HepG2 (cell line): ENCODE measurements at regions not wholly inside any gene's neighbourhood (a gene's known extent, or its start where the extent isn't known, plus 50 kb on each side); places are given as distances from the start of the nearest gene placed in this dataset.

Source experiments
- ATAC-seq: fragments of 200-7000 bp; cut with Tn5 transposase; 3 replicates; pipeline ENCODE4 v1.9.1; 2020; ENCODE audit warnings: mild to moderate bottlenecking, moderate library complexity
- BruUV-seq: library from RNA; stranded (reverse); fragments of 400-500 nt; replicated peaks from 2 replicates; lab custom pipeline; 2021; lab: Mats Ljungman, UMichigan
- CTCF ChIA-PET: fragments of 300-600 bp; formaldehyde crosslinking; extraction: SDS; loops from one replicate; lab custom pipeline; 2021; ENCODE audit warnings: low total read pairs, inconsistent platforms, low intra/inter-chr PET ratio; lab: Yijun Ruan, JAX
- POLR2A ChIA-PET: fragments of 350-600 bp; sonication (Branson Sonifier 250); formaldehyde crosslinking; loops from one replicate; lab custom pipeline; 2020; ENCODE audit warnings: antibody characterized with exemption, inconsistent platforms; lab: Yijun Ruan, JAX
- DNase-seq: peaks from one replicate; pipeline ENCODE4 v3.0.0-alpha.2; 2015; ENCODE audit warnings: low spot score
- FAIRE-seq: peaks from 3 replicates; lab custom pipeline; 2011; peaks lifted over from hg19 to GRCh38; lab: Jason Lieb, UNC
- H2AFZ ChIP-seq: one replicate; pipeline ENCODE4 v1.6.1; 2011; ENCODE audit warnings: low read length, inconsistent platforms
- H3K27ac ChIP-seq: fragments of 300-600 bp; 3 replicates; pipeline ENCODE4 v1.8.0; 2011; ENCODE audit warnings: mixed run types, mild to moderate bottlenecking, mixed read lengths, low read length, inconsistent platforms; ENCODE audit not compliant: insufficient read depth; ENCODE audit errors: extremely low read length
- H3K27me3 ChIP-seq, 2 experiments: fragments of 200-600 bp in 1 of 2; 2 replicates in 1 of 2; 3 replicates in 1 of 2; pipeline versions ENCODE4 v1.6.0 to v1.8.0; 2011; ENCODE audit warnings: low read length in 2 of 2, mild to moderate bottlenecking in 2 of 2, moderate library complexity in 2 of 2, inconsistent platforms in 1 of 2; ENCODE audit not compliant: insufficient read depth in 2 of 2, control insufficient read depth in 1 of 2
- H3K36me3 ChIP-seq, 2 experiments: fragments of 200-600 bp in 1 of 2; replicated peaks in 1 of 2; 2 replicates in 1 of 2; 3 replicates in 1 of 2; pipeline versions ENCODE4 v1.5.1 to v1.8.0; 2011; ENCODE audit warnings: low read length in 2 of 2, inconsistent platforms in 1 of 2; ENCODE audit not compliant: insufficient read depth in 2 of 2, control insufficient read depth in 1 of 2
- H3K4me1 ChIP-seq: 2 replicates; pipeline ENCODE4 v1.5.1; 2012; ENCODE audit warnings: low read length, inconsistent platforms; ENCODE audit not compliant: insufficient read depth
- H3K4me2 ChIP-seq: 2 replicates; pipeline ENCODE4 v1.6.0; 2011; ENCODE audit warnings: low read depth, low read length, inconsistent platforms
- H3K4me3 ChIP-seq, 3 experiments: fragments of 200-600 bp in 1 of 3; sonication (generic), shearing (Covaris generic) in 1 of 3; replicated peaks in 1 of 3; 2 replicates each; pipeline ENCODE4 v1.5.1; 2011 to 2016; ENCODE audit warnings: low read length in 3 of 3, inconsistent platforms in 2 of 3, low read depth in 2 of 3, mild to moderate bottlenecking in 2 of 3, control low read depth in 1 of 3, mixed read lengths in 1 of 3; ENCODE audit not compliant: insufficient read depth in 1 of 3
- H3K79me2 ChIP-seq: one replicate; pipeline ENCODE4 v1.6.1; 2011; ENCODE audit warnings: low read length, inconsistent platforms; ENCODE audit not compliant: insufficient read depth
- H3K9ac ChIP-seq: 2 replicates; pipeline ENCODE4 v1.6.0; 2011; ENCODE audit warnings: mild to moderate bottlenecking, low read depth, low read length, inconsistent platforms; ENCODE audit not compliant: insufficient read depth
- H3K9me3 ChIP-seq: 2 replicates; pipeline ENCODE4 v1.5.1; 2012; ENCODE audit warnings: mild to moderate bottlenecking, low read length
- H4K20me1 ChIP-seq: 2 replicates; pipeline ENCODE4 v1.6.0; 2011; ENCODE audit warnings: inconsistent platforms, mild to moderate bottlenecking, low read length, moderate library complexity; ENCODE audit not compliant: insufficient read depth
- AGO2 ChIP-seq: fragments of 200-400 bp; formaldehyde crosslinking; optimal IDR thresholded peaks from 2 replicates; pipeline ENCODE3; 2017; ENCODE audit warnings: mild to moderate bottlenecking, low read depth, low read length, moderate library complexity
- TMF1 ChIP-seq: sonication (generic); formaldehyde crosslinking; IDR thresholded peaks from 2 replicates; pipeline ENCODE4 v1.8.1; 2022; ENCODE audit warnings: low read depth, missing genetic modification reagents
- ZNF142 ChIP-seq: sonication (generic); formaldehyde crosslinking; IDR thresholded peaks from 2 replicates; pipeline ENCODE4 v1.4.0; 2020; ENCODE audit warnings: missing genetic modification reagents
- ZNF281 ChIP-seq: sonication (generic); formaldehyde crosslinking; IDR thresholded peaks from 2 replicates; pipeline ENCODE4 v1.4.0; 2020; ENCODE audit warnings: missing genetic modification reagents, borderline replicate concordance
- WGBS: methylation state at CpG from one replicate; pipeline ENCODE4 v1.1.6; 2017; ENCODE audit warnings: low lambda C conversion rate; 5-methylcytosine and 5-hydroxymethylcytosine counted together
- in situ Hi-C: cut with HindIII; loops from 2 replicates; pipeline ENCODE4 v1.10.0; 2017; ENCODE audit warnings: low pct_unique_long_range_greater_than_20kb; ENCODE audit not compliant: extremely low pct_ligation_motif_present
- intact Hi-C: fragments of 100-400 bp; cut with micrococcal nuclease; formaldehyde crosslinking; loops from one replicate; pipeline ENCODE4 v1.10.0; 2022; ENCODE audit not compliant: unreplicated experiment
- TF ChIP-seq, protein P1 (sequence below): sonication (generic); formaldehyde crosslinking; IDR thresholded peaks from 2 replicates; pipeline ENCODE4 v1.4.0; 2020; ENCODE audit warnings: mild to moderate bottlenecking, missing genetic modification reagents
- TF ChIP-seq, protein P2 (sequence below): sonication (generic); formaldehyde crosslinking; IDR thresholded peaks from 2 replicates; pipeline ENCODE4 v1.4.0; 2020; ENCODE audit warnings: missing genetic modification reagents, borderline replicate concordance

GRCh38 chr2:12555012-12555645, 161.6 kb upstream of the TRIB2 start (continued):
- TF ChIP-seq ZNF281 (CRISPR knock-in tag) = no peak

GRCh38 chr2:12556762-12557161, 160.0 kb upstream of the TRIB2 start:
- in situ Hi-C loops = no loop called here
- FAIRE-seq = no peak
- CTCF ChIA-PET = no interaction called here
- no peaks in the 10 kb centered on the region for H3K79me2 ChIP-seq
- WGBS = 14% methylated on average over 5 of the region's 5 CpGs
- H3K9me3 ChIP-seq = no peaks in the 10 kb centered on the region
- DNase-seq = no peak
- no peak overlapping the region for H3K4me2 ChIP-seq
- H3K9ac ChIP-seq = no peak overlapping the region
- no peak overlapping the region for H2AFZ ChIP-seq
- no peaks in the 10 kb centered on the region for H3K27me3 ChIP-seq
- POLR2A ChIA-PET = no interaction called here
- no peaks in the 10 kb centered on the region for H4K20me1 ChIP-seq
- intact Hi-C loops = no loop called here
- no TSS peak for BruUV-seq
- H3K36me3 ChIP-seq = no peaks in the 10 kb centered on the region
- no peak for ATAC-seq
- H3K4me1 ChIP-seq = no peaks in the 10 kb centered on the region
- no peak overlapping the region for H3K4me3 ChIP-seq
- no peak overlapping the region for H3K27ac ChIP-seq
- TF ChIP-seq TMF1 (CRISPR knock-in tag) = no peak
- TF ChIP-seq, protein P1, sequence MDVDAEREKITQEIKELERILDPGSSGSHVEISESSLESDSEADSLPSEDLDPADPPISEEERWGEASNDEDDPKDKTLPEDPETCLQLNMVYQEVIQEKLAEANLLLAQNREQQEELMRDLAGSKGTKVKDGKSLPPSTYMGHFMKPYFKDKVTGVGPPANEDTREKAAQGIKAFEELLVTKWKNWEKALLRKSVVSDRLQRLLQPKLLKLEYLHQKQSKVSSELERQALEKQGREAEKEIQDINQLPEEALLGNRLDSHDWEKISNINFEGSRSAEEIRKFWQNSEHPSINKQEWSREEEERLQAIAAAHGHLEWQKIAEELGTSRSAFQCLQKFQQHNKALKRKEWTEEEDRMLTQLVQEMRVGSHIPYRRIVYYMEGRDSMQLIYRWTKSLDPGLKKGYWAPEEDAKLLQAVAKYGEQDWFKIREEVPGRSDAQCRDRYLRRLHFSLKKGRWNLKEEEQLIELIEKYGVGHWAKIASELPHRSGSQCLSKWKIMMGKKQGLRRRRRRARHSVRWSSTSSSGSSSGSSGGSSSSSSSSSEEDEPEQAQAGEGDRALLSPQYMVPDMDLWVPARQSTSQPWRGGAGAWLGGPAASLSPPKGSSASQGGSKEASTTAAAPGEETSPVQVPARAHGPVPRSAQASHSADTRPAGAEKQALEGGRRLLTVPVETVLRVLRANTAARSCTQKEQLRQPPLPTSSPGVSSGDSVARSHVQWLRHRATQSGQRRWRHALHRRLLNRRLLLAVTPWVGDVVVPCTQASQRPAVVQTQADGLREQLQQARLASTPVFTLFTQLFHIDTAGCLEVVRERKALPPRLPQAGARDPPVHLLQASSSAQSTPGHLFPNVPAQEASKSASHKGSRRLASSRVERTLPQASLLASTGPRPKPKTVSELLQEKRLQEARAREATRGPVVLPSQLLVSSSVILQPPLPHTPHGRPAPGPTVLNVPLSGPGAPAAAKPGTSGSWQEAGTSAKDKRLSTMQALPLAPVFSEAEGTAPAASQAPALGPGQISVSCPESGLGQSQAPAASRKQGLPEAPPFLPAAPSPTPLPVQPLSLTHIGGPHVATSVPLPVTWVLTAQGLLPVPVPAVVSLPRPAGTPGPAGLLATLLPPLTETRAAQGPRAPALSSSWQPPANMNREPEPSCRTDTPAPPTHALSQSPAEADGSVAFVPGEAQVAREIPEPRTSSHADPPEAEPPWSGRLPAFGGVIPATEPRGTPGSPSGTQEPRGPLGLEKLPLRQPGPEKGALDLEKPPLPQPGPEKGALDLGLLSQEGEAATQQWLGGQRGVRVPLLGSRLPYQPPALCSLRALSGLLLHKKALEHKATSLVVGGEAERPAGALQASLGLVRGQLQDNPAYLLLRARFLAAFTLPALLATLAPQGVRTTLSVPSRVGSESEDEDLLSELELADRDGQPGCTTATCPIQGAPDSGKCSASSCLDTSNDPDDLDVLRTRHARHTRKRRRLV (CRISPR knock-in tag) = no peak
- TF ChIP-seq, protein P2, sequence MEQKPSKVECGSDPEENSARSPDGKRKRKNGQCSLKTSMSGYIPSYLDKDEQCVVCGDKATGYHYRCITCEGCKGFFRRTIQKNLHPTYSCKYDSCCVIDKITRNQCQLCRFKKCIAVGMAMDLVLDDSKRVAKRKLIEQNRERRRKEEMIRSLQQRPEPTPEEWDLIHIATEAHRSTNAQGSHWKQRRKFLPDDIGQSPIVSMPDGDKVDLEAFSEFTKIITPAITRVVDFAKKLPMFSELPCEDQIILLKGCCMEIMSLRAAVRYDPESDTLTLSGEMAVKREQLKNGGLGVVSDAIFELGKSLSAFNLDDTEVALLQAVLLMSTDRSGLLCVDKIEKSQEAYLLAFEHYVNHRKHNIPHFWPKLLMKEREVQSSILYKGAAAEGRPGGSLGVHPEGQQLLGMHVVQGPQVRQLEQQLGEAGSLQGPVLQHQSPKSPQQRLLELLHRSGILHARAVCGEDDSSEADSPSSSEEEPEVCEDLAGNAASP (CRISPR knock-in tag) = no peak
- no peak for TF ChIP-seq ZNF142 (CRISPR knock-in tag)
- TF ChIP-seq AGO2 = no peak
